Uterus (tissue), 3 donors: ENCODE measurements at regions not wholly inside any gene's neighbourhood (a gene's known extent, or its start where the extent isn't known, plus 50 kb on each side); places are given as distances from the start of the nearest gene placed in this dataset.

ENCODE experiments used
- DNase-seq, 2 donors: peaks; one replicate each; pipeline ENCODE4 v3.0.0-alpha.2; 2019 to 2020
- H3K27ac ChIP-seq, 2 donors: fragments of 200-600 bp; sonication (generic); 1 replicate in 1 of 2; 2 replicates in 1 of 2; pipeline ENCODE4 v1.5.1; 2016 to 2018
- H3K27me3 ChIP-seq, 2 donors: fragments of 200-600 bp; sonication (generic); one replicate each; pipeline ENCODE4 v1.5.1; 2018 to 2019; ENCODE audit warnings: control low read depth in 1 of 2
- H3K36me3 ChIP-seq, 2 donors: fragments of 200-600 bp; sonication (generic); one replicate each; pipeline ENCODE4 v1.5.1; 2019; ENCODE audit warnings: control low read depth in 1 of 2
- H3K4me1 ChIP-seq, 2 donors: fragments of 200-600 bp; sonication (generic); one replicate each; pipeline ENCODE4 v1.5.1; 2018 to 2019; ENCODE audit warnings: control low read depth in 1 of 2
- H3K4me3 ChIP-seq, 2 donors: fragments of 200-600 bp; sonication (generic); 1 replicate in 1 of 2; 2 replicates in 1 of 2; pipeline ENCODE4 v1.5.1; 2018 to 2019; ENCODE audit warnings: mild to moderate bottlenecking in 1 of 2
- H3K9me3 ChIP-seq, 2 donors: fragments of 200-600 bp; sonication (generic); one replicate each; pipeline ENCODE4 v1.5.1; 2019; ENCODE audit warnings: control low read depth in 1 of 2
- POLR2A ChIP-seq, 2 donors: fragments of 450-650 bp; IDR thresholded peaks; one replicate each; pipeline ENCODE4 v1.6.1; 2016; ENCODE audit warnings: antibody characterized with exemption in 2 of 2, mild to moderate bottlenecking in 1 of 2, moderate library complexity in 1 of 2
- intact Hi-C: fragments of 100-400 bp; cut with DNase I; formaldehyde crosslinking; loops from one replicate; pipeline ENCODE4 v1.15.1; 2023; ENCODE audit warnings: low total_unique reads
- TF ChIP-seq, protein P1 (sequence below), 4 experiments: fragments of 200-600 bp in 2 of 4; fragments of 450-650 bp in 2 of 4; sonication (generic) in 2 of 4; IDR thresholded peaks; one replicate each; pipeline ENCODE4 v1.5.1; 2016 to 2019; ENCODE audit warnings: antibody characterized with exemption in 4 of 4, mild to moderate bottlenecking in 2 of 4, moderate library complexity in 1 of 4
- donor health status: DM: yes; HTN: yes; CAD: no.

- TF ChIP-seq POLR2A (IDR thresholded peaks at IDR 0.05), result no peak
- TF ChIP-seq, protein P1, sequence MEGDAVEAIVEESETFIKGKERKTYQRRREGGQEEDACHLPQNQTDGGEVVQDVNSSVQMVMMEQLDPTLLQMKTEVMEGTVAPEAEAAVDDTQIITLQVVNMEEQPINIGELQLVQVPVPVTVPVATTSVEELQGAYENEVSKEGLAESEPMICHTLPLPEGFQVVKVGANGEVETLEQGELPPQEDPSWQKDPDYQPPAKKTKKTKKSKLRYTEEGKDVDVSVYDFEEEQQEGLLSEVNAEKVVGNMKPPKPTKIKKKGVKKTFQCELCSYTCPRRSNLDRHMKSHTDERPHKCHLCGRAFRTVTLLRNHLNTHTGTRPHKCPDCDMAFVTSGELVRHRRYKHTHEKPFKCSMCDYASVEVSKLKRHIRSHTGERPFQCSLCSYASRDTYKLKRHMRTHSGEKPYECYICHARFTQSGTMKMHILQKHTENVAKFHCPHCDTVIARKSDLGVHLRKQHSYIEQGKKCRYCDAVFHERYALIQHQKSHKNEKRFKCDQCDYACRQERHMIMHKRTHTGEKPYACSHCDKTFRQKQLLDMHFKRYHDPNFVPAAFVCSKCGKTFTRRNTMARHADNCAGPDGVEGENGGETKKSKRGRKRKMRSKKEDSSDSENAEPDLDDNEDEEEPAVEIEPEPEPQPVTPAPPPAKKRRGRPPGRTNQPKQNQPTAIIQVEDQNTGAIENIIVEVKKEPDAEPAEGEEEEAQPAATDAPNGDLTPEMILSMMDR (IDR thresholded peaks at IDR 0.05), result no peak
These were observed 336.9 kb upstream of the ATP2B1 start for GRCh38 chr12:90045559-90045958.

DNA sequence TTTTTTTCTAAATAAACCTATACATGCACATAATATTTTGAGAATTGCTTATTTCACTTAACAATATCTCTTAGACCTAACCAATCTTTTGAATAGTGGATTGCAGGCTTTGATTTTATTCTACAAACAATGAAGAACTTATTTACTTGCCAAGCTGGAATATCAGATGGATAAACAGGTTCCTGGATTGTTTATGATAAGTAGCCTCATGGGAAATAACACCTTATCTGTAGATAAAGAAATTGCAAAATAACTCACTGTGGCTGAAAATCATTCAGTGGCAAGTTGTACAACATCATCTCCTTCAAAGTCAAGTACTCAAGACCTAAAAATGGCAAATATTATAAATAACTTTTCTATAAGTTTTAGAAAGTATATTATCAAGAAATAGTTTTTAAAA, 335.4 kb upstream of the ATP2B1 start:
- Histone ChIP-seq H3K36me3 (no peaks in the 10 kb centered on the region), H3K27me3 (no peaks in the 10 kb centered on the region), H3K4me1 (no peaks in the 10 kb centered on the region), H3K27ac (no peak overlapping the region), H3K9me3 (no peaks in the 10 kb centered on the region), H3K4me3 (no peak overlapping the region)
- no peak for TF ChIP-seq POLR2A (IDR thresholded peaks at IDR 0.05)
- TF ChIP-seq, protein P1 (IDR thresholded peaks at IDR 0.05), result no peak
- intact Hi-C loops, result no loop called here
- DNase-seq, result no peak

More at GRCh38 chr12:90045559-90045958, 336.9 kb upstream of the ATP2B1 start:
- Histone ChIP-seq H3K4me3 (no peak overlapping the region), H3K36me3 (no peaks in the 10 kb centered on the region), H3K4me1 (no peaks in the 10 kb centered on the region), H3K27ac (no peak overlapping the region), H3K9me3 (no peaks in the 10 kb centered on the region), H3K27me3 (no peaks in the 10 kb centered on the region)
- DNase-seq, result no peak
- intact Hi-C loops, result no loop called here

DNA sequence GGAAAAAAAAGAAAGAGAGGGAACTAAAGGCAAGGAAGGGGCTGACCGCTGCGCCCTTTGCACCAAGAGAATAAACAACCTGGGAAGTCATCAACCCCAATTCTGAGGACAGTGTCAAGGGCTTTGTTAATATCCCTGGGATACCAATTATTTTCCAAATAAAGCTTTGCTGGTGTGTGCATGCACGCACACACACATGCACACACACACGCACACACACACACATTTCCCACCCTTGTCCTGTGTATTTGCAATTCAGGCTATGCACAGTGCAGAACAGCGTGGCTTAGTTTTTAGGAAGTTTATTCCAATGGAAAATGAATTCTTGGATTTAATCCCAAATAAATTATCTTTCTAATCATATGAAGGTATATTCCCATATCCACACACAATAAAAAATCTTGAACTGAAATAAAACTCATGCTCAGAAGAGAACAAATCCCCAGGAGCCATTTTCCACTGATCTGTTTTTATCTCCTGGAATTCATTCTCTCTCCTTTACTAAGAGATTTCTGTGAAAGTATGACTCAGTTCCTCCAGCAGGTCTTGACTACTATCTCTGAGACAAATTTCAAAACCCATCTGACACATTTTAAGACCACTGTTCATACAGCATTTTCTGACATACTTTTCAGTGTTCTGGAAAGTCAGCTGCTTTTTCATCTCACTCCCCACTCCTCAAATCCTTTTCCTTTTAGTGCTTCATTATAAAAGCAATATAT, 334.4 kb upstream of the ATP2B1 start:
- Histone ChIP-seq H3K4me3 (no peak overlapping the region), H3K27me3 (no peaks in the 10 kb centered on the region), H3K9me3 (no peaks in the 10 kb centered on the region), H3K36me3 (no peaks in the 10 kb centered on the region), H3K27ac (no peak overlapping the region), H3K4me1 (no peaks in the 10 kb centered on the region)
- TF ChIP-seq POLR2A (IDR thresholded peaks at IDR 0.05), result no peak
- TF ChIP-seq, protein P1 (IDR thresholded peaks at IDR 0.05), result no peak
- intact Hi-C loops, result no loop called here
- DNase-seq, result no peak

DNA sequence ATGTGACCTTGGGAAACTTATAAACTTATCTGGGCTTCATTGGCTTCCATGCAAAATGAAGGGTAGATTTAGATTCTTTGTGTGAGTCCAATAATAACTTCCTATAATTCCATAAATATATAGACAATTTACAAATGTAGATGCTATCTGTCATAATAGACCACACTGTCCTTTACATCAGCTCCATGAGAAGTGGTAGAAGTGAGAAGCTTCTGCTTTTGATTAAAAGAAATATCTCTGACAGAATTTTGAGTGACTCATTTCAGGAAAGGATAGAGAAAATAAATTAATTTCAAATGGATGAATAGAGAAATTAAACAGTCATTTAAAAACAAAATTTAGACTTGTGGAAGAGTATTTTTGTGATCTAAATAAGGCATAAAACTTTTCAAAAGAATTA, 329.7 kb upstream of the ATP2B1 start:
- no peak overlapping the region for H3K4me3 ChIP-seq
- H3K27me3 ChIP-seq, result no peaks in the 10 kb centered on the region
- TF ChIP-seq POLR2A (IDR thresholded peaks at IDR 0.05), result no peak
- TF ChIP-seq, protein P1 (IDR thresholded peaks at IDR 0.05), result no peak
- no peaks in the 10 kb centered on the region for H3K36me3 ChIP-seq
- H3K27ac ChIP-seq, result no peak overlapping the region
- DNase-seq, result no peak
- H3K9me3 ChIP-seq, result no peaks in the 10 kb centered on the region
- no peaks in the 10 kb centered on the region for H3K4me1 ChIP-seq
- intact Hi-C loops, result no loop called here

- DNase-seq, result no peak
- intact Hi-C loops, result no loop called here
- Histone ChIP-seq H3K27ac (no peak overlapping the region), H3K36me3 (no peaks in the 10 kb centered on the region), H3K4me3 (no peak overlapping the region), H3K27me3 (no peaks in the 10 kb centered on the region), H3K4me1 (no peaks in the 10 kb centered on the region), H3K9me3 (no peaks in the 10 kb centered on the region)
- TF ChIP-seq POLR2A (IDR thresholded peaks at IDR 0.05), result no peak
- TF ChIP-seq, protein P1 (IDR thresholded peaks at IDR 0.05), result no peak
These were observed 329.1 kb upstream of the ATP2B1 start for GRCh38 chr12:90037740-90038139.
